Right ventricle myocardium superior (tissue), 1 donor: ENCODE measurements at regions not wholly inside any gene's neighbourhood (a gene's known extent, or its start where the extent isn't known, plus 50 kb on each side); places are given as distances from the start of the nearest gene placed in this dataset.

Experiments
- ATAC-seq: fragments of 200-7000 bp; cut with Tn5 transposase; one replicate; pipeline ENCODE4 v1.9.1; 2020; ENCODE audit warnings: mild to moderate bottlenecking; ENCODE audit not compliant: poor library complexity
- DNase-seq: peaks from one replicate; pipeline ENCODE4 v3.0.0-alpha.2; 2020
- intact Hi-C: fragments of 100-400 bp; cut with DNase I; formaldehyde crosslinking; loops from one replicate; pipeline ENCODE4 v1.11.2; 2022
- donor health status: DM: no; HTN: yes; CAD: no; lungs with severe emphysema.

DNA sequence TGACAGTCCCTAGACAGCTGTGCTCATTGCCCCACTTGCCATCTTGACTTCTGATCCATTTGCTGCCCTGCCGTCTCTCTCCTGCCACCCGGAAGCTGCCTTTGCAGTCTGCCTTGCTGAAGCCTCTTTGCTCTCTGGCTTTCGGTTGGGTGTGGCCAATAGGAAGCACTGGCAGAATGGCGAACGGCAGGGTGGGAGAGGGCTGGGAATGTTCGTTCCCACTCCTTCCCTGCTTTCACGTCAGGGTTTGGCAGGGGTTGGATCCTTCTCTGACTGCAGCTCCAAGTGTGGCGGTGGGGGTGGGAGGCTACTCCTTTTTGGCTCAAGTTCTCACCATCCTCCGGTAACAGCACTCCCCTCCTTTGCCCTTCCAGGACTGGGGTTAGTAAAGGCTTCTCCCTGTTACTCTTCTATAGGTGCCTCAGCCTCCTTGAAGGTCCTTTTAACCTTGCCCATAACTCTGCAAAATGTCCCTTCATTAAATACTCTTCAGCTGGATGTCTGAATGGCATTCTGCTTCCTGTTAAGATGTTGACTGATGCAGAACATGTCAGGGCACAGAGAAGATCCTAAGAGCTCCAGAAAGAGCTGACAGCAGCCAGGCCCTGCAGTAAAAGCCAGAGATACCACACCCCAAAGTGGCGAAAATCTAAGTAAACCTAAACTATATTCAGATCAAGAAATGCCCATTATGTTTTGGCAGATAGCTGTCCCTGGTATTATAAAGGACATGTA lies 299.7 kb downstream of the CDCA7 start:
- intact Hi-C loops, result no loop called here

DNA sequence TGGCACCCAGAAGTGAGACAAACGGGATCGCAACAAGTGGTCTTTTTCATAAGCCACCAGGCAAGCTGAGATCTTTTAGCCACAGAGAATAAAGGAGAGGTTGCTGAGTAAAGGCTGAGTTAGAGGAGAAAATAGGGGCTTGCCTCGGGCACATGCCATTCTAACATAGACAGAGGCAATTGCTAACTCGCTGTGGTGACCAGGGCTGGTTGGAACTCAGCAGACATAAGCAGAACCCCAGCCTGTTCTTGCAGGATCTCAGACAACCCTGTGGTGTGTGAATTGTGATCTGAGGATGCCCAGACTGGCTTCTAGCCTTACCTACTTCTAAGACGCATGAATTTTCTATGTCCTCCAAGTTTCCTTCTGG lies 300.2 kb downstream of the CDCA7 start:
- intact Hi-C loops, result no loop called here
- ATAC-seq (no peak), DNase-seq (no peak)

More for the DNA sequence above, 299.7 kb downstream of the CDCA7 start:
- DNase-seq (no peak), ATAC-seq (no peak)

GRCh38 chr2:173656086-173656485 lies 301.4 kb downstream of the CDCA7 start:
- intact Hi-C loops, result no loop called here
- DNase-seq, result no peak
- no peak for ATAC-seq

DNA sequence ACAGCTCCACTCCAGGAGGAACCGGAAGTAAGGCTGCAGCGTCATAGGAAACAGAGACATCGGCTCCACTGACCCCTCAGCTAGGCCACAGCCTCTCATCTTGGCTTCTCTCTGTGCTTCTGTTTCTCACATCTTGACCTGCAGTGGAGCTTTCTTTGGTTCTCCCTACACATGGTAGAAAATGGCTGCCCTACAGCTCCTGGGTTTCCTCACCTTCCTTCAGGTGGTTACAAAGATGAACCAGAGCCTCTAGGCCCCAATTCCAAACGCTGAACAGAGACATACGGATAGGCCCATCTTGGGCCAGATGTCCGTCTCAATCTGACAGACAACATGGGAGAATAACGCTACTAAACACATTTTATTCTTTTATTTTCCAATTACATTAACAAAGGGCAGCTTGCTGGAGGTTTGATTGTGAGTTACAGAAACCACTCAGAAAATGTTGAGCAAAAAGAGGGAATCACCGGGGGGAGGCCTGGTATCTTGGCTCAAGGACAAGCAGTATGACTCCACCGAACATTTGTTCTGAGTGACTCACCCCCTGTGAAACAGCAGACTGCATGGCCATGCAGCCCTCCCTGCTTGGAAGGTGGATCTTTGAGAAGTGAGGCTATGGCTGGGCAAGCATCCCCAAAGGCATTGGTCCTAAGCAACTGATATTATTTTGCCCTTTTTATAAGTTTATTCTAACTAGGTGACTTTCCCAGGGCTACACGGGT lies 303.5 kb downstream of the CDCA7 start:
- DNase-seq, result no peak
- intact Hi-C loops, result no loop called here

DNA sequence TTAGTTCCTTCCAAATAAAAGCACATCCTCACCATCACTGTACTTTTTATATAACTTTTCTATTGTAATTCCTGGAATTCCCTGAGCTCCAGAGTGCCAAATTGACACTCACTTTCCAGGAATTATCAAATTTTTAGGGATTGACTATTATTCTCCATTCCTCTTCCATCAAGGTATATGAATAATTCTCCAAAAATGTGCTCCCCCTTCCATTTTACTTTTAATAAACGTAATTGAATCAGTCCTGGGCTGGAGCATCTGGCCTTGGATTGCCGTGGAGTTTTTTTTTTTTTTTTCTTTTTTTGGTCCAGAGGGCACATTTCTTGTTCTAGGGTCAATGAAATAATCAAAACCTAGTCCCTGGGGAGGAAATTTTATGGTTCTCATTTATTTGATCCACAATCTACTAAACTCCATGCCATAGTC lies 304.3 kb downstream of the CDCA7 start:
- intact Hi-C loops, result no loop called here
- no peak for ATAC-seq
- no peak for DNase-seq

More for the DNA sequence above, 303.5 kb downstream of the CDCA7 start:
- ATAC-seq, result no peak

DNA sequence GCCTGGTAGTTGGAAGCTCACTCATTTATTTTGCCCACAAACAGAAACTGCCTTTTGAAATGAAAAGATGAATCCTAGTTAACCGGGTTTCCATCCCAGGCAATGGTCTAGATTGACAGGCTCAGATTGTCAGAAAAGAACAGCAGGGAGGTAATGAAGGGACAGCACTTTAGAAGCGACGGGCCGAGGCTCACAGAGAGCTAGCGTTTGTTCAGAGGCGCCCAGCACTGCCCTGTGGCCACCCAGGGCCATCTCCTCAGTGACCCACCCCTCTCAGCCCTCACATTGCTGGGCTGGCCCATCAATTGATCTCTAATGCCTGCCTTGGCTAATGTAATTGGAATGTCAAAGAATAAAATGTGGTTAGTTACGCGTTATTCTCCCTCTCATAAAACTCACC lies 304.8 kb downstream of the CDCA7 start:
- intact Hi-C loops, result no loop called here
- no peak for ATAC-seq
- DNase-seq, result no peak

DNA sequence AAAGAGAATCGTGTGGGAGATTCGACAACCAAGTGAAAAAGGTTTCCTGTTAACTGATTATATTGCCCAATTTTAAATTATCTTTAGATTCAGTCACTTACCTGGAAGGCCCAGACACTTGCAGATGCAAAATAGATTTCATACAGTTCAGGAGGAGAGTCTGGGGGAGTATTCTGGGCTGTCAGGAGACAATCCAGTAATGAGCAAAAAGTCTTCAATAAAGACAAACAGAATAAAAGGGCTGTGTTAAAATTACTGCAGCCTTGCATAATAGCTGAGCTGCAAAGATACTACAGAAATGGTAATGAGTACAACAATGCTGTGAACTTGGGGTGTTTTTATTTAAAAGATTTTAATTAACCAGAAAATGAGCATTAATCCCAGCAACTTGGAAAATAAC lies 303.6 kb downstream of the SP3 start:
- intact Hi-C loops, result no loop called here
- DNase-seq (no peak), ATAC-seq (no peak)

DNA sequence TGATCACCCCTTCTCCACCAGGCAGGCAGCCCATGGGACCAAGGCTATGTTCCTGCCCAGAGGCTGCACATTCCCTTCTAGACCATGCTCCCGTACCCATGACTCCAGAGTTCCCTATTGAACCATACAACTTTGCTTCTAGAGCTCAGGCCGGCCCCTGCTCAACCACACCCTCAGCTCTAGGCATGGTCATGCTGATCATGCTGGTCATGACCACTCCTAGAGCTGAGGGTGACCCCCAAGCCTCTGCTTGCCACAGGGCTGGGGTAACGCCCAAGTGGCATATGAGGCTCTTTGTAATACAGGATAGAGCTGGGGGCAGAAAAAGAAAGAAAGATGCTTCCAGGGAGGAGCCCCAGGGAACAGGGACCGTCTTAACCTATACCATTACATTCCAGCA lies 301.8 kb downstream of the SP3 start:
- DNase-seq, result no peak
- no peak for ATAC-seq
- intact Hi-C loops, result no loop called here

DNA sequence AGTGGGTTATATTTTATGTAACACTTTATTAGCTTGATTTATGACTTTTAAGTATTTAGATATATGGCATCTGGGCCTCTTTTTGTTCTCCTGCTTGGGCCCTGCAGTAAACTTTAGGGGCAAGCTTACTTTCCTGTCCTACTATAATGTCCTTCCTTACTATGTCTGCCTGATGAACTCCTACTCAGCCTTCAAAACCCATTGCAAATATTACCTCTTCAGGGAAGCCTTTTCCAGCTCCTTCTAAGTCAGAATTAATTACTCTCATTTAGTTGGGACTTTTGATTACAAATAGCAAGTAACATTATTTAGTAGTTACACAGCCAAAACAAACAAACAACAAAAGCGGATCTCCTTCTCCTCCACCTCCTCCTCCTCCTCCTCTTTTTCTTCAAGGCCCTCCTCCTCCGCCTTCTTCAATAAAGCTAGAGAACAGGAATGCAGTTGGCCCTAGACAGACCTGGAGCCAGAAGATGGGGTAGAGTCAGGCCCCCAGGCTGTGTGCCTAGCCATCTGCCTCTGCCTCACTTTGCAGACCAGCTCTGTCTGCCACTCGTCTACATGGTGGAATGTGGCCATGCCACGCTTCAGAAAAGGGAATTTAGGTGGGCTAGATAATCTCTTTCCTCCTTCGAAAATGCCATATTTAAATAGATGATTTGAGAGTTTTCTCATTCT lies 301.2 kb downstream of the SP3 start:
- DNase-seq, result no peak
- ATAC-seq, result no peak
- intact Hi-C loops, result no loop called here

DNA sequence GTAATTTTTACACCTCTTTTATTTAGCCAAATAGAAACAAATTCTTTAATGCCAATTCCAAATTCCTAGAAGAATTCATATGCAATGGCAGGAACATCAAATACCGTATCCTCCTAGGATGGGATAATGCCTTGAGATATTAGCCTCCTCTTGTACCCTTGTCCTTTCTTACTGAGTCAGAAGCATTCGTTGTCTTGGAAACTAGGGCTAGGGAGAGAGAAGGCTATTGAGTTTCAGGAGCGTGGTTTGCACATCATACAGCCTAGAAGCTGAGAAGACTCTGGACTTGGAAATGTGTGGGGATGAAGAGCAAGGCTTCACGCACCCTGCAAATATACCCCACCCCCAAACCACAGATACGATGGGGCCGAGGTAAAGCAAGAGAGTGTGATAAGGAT lies 300.7 kb downstream of the SP3 start:
- intact Hi-C loops, result no loop called here
- DNase-seq (no peak), ATAC-seq (no peak)

- DNase-seq (no peak), ATAC-seq (no peak)
Observed at GRCh38 chr2:173666171-173666888, 298.8 kb downstream of the SP3 start.

DNA sequence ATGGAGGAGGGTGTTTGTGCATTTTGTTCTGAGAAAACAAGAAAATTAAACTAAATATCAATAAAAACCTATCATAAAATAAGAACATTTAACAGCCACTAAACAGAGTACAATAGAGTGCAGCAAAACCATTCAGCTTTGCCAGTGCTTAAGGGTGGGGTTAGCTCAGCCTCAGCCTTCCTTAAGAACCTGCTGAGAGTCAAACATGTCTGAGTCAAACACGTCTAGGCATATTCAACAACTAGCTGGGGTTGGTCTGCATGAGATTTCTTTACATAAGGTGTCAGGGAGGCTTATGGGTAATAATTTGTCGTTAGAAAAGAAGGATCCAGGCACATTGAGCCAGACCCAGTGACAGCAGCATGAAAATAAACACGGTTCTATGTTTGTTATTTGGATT lies 298.2 kb downstream of the SP3 start:
- no peak for ATAC-seq
- intact Hi-C loops, result no loop called here

More at GRCh38 chr2:173666171-173666888, 298.8 kb downstream of the SP3 start:
- intact Hi-C loops, result no loop called here

DNA sequence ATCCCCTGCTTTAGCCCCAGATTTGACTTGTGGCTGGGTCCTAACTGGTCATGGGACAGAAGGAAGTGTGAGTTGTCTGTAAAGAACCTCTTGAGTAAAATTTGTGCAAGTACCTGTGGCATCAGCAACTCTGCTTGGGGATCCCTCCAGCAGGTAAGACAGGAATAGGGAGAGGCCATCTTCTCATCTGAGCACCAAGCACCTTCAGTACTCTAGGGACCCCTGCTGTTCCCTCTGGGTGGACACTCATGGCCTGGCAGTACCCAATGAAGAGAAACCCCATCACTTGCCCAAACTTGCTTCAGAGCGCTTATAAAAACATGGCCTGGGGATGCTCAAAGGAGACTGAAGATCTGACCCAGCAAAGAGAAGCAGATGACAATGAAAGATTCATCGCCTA lies 297.8 kb downstream of the SP3 start:
- intact Hi-C loops, result no loop called here
- ATAC-seq, result no peak
- no peak for DNase-seq

More for the DNA sequence above, 298.2 kb downstream of the SP3 start:
- DNase-seq, result no peak

- intact Hi-C loops, result no loop called here
- DNase-seq, result no peak
- no peak for ATAC-seq
Observed at GRCh38 chr2:173669271-173669853, 295.8 kb downstream of the SP3 start.

GRCh38 chr2:173669888-173670287 lies 295.3 kb downstream of the SP3 start:
- DNase-seq (no peak), ATAC-seq (no peak)

GRCh38 chr2:173672573-173673340 lies 292.4 kb downstream of the SP3 start:
- intact Hi-C loops, result no loop called here
- no peak for DNase-seq
- ATAC-seq, result no peak

More at GRCh38 chr2:173669888-173670287, 295.3 kb downstream of the SP3 start:
- intact Hi-C loops, result no loop called here

DNA sequence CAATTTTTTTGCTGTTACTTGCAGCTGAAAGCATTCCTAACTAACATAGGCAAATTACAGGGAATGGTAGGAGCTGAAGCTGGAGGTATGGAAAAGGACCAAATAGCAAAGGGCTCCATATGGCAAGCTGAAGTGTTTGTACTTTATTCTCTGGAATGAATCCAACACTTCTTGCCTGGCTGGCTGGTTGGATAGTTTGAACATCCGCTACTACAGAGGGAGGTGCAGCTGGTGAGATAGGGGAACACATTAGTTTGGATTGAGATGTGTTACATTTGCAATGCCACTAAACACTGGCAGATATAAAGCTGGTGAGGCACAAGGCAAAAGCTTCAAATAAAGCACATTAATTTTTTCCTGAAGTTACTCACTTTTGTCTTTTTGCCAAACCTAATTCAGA lies 291.5 kb downstream of the SP3 start:
- DNase-seq, result no peak
- intact Hi-C loops, result no loop called here
- ATAC-seq, result no peak

- ATAC-seq (no peak), DNase-seq (no peak)
- intact Hi-C loops, result no loop called here
Observed at GRCh38 chr2:173676647-173677046, 288.5 kb downstream of the SP3 start.
